T-helper 17 cell (primary cell): ENCODE measurements at regions not wholly inside any gene's neighbourhood (a gene's known extent, or its start where the extent isn't known, plus 50 kb on each side); places are given as distances from the start of the nearest gene placed in this dataset.
"Not testable (repeated sequence)": the region's sequence is repeated elsewhere in the genome, so short reads cannot be mapped to it uniquely, and the experiment has no call there.

Experiments used
- ATAC-seq: fragments of 150-1000 bp; cut with Tn5 transposase; 2 replicates; pipeline ENCODE4 v1.10.0; 2021; ENCODE audit warnings: mild to moderate bottlenecking, moderate library complexity
- DNase-seq, 3 donors: peaks; one replicate each; pipeline versions ENCODE4 v3.0.0 to v3.0.0-alpha.2; 2020 to 2021
- H3K9me3 ChIP-seq: one replicate; pipeline ENCODE4 v1.7.0; 2013; ENCODE audit warnings: low read length, mild to moderate bottlenecking; ENCODE audit not compliant: control insufficient read depth, poor library complexity, severe bottlenecking
- H3K27ac Mint-ChIP-seq: one replicate; pipeline ENCODE4 v1.8.0; 2022; ENCODE audit warnings: mild to moderate bottlenecking, moderate library complexity, mixed read lengths
- H3K27me3 Mint-ChIP-seq: one replicate; pipeline ENCODE4 v1.8.0; 2022; ENCODE audit warnings: mixed read lengths
- H3K36me3 Mint-ChIP-seq: one replicate; pipeline ENCODE4 v1.8.0; 2022; ENCODE audit warnings: low read depth, mixed read lengths
- H3K4me1 Mint-ChIP-seq: one replicate; pipeline ENCODE4 v1.8.0; 2022; ENCODE audit warnings: mild to moderate bottlenecking, mixed read lengths
- H3K4me3 Mint-ChIP-seq: one replicate; pipeline ENCODE4 v1.8.0; 2022; ENCODE audit warnings: mild to moderate bottlenecking, moderate library complexity, mixed read lengths

DNA sequence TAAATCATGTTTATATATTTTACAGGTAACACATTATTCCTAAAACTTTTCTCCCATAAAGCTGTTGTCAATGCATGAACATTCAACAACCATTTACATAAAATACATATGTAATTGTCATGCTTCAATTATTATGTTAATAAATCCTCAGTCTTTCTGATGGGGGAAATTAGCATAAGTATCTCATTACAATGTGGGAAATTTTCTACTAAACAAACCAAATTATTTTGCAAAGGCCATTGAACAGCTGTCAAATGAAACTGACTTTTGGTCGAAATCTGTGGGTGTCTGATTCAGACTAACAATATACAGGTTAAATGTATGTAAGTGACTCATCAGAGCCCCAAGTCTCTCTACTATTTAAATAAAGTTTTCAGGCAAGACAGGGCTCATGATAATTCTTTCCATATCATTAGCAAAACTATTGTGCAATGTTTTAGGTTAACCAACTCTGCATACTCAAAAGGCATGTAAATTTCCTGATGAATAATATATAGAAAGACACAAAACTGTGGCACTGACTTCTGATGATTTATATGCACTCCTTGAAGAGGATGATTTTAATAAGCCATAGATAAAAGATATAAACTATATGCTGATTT lies 795.3 kb upstream of the AADAT start:
- DNase-seq (no peak), ATAC-seq (no peak)
- Mint-ChIP-seq H3K4me1 (no peaks in the 10 kb centered on the region), H3K27ac (no peak overlapping the region), H3K4me3 (no peak overlapping the region), H3K27me3 (no peaks in the 10 kb centered on the region), H3K36me3 (no peaks in the 10 kb centered on the region)
- no peaks in the 10 kb centered on the region for H3K9me3 ChIP-seq

DNA sequence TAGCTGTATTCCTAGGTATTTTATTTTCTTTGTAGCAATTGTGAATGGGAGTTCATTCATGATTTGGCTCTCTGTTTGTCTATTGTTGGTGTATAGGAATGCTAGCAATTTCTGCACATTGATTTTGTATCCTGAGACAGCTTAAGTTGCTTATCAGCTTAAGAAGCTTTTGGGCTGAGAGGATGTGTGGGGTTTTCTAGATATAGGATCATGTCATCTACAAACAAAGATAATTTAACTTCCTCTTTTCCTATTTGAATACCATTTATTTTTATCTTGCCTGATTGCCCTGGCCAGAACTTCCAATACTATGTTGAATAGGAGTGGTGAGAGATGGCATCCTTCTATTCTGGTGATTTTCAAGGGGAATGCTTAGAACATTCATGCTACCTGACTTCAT lies 791.9 kb upstream of the AADAT start:
- H3K27ac Mint-ChIP-seq, H3K4me3 Mint-ChIP-seq, DNase-seq, H3K27me3 Mint-ChIP-seq, ATAC-seq, H3K4me1 Mint-ChIP-seq, H3K9me3 ChIP-seq, H3K36me3 Mint-ChIP-seq: not testable (repeated sequence)

DNA sequence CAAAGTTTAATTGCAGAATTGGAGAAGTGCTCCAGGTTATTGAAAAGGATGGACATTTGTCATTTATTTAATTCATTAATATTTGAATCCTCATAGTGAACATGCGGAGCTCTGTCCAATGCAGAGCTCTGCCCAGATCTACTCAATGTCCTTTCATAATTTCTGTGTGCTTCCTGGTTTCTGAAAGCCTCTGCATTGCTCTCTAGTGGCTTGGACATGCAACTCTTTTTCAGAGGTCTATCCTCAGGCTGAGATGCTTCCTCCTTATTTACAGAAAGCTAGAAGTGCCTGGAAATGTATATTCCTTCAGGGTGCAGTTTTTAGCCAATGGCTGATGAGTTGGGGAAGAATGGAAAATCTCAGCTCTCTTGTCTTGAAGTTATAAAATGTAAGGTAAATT lies 786.1 kb upstream of the AADAT start:
- Mint-ChIP-seq H3K27me3 (no peaks in the 10 kb centered on the region), H3K4me1 (no peaks in the 10 kb centered on the region), H3K4me3 (no peak overlapping the region), H3K36me3 (no peaks in the 10 kb centered on the region), H3K27ac (no peak overlapping the region)
- H3K9me3 ChIP-seq: no peaks in the 10 kb centered on the region
- no peak for DNase-seq
- no peak for ATAC-seq

DNA sequence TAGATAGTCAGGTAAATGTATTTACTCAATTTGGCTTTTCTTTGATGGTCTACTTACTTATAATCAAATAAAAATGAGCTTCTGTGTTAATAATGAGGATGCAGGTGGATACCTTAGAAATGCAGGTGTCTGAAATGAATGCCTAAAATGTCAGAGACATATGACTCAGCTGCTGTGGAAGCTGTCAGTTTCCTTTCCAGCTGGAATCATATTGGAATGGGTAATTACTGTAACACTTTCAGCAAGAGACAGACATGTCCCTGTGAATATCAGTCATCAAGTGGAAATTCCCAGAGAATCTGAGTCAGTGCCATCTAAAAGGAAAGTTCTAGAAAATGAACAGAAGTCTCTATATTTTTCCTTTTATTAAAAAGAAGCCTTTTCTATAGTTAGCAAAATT lies 783.0 kb upstream of the AADAT start:
- ATAC-seq: no peak
- H3K4me3 Mint-ChIP-seq: no peak overlapping the region
- no peak overlapping the region for H3K27ac Mint-ChIP-seq
- H3K27me3 Mint-ChIP-seq: no peaks in the 10 kb centered on the region
- no peak for DNase-seq
- no peaks in the 10 kb centered on the region for H3K4me1 Mint-ChIP-seq
- H3K36me3 Mint-ChIP-seq: no peaks in the 10 kb centered on the region
- H3K9me3 ChIP-seq: no peaks in the 10 kb centered on the region

DNA sequence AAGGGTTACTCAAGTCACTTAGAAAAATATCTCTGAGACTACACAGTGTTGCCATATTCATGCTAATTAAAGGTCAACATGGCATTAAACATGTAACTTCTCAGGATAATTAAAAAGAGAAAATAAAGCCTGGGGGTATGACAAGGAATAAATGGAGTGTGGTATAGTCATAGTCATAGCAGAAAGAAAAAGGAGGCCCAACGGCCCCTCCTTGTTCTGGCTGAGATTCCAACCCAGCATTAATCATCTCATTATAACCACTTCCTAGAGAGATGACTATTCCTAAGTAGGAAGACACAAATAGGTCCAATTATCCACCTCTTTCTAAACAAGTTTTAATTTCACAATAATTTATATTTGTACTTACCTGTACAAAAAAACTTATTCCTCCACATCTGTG lies 778.4 kb upstream of the AADAT start:
- Mint-ChIP-seq H3K4me1 (no peaks in the 10 kb centered on the region), H3K27me3 (no peaks in the 10 kb centered on the region), H3K27ac (no peak overlapping the region), H3K4me3 (no peak overlapping the region), H3K36me3 (no peaks in the 10 kb centered on the region)
- H3K9me3 ChIP-seq: no peaks in the 10 kb centered on the region
- ATAC-seq (no peak), DNase-seq (no peak)

DNA sequence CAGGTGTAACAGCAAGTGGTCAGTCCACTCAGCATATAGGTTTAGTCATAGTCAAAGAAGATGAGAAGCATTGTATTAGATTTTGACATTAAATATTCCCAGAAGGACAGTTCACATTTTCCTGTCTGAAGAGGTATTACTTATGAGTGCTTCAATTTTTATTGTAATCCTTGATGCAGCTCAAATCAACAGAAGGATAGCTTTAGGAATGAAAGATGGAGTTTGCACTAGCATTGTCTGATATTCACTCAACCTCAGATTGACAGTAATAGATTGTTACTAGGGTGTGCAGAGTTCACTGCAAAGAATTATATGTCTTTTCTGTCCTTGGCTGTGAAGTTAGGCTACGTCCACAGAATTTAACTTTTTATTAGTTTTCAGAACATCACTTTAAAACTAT lies 764.3 kb upstream of the AADAT start:
- H3K27me3 Mint-ChIP-seq: no peaks in the 10 kb centered on the region
- H3K9me3 ChIP-seq: peaks cover 2% of the 10 kb centered on the region
- no peaks in the 10 kb centered on the region for H3K4me1 Mint-ChIP-seq
- no peak overlapping the region for H3K4me3 Mint-ChIP-seq
- no peaks in the 10 kb centered on the region for H3K36me3 Mint-ChIP-seq
- no peak overlapping the region for H3K27ac Mint-ChIP-seq
- ATAC-seq (no peak), DNase-seq (no peak)

DNA sequence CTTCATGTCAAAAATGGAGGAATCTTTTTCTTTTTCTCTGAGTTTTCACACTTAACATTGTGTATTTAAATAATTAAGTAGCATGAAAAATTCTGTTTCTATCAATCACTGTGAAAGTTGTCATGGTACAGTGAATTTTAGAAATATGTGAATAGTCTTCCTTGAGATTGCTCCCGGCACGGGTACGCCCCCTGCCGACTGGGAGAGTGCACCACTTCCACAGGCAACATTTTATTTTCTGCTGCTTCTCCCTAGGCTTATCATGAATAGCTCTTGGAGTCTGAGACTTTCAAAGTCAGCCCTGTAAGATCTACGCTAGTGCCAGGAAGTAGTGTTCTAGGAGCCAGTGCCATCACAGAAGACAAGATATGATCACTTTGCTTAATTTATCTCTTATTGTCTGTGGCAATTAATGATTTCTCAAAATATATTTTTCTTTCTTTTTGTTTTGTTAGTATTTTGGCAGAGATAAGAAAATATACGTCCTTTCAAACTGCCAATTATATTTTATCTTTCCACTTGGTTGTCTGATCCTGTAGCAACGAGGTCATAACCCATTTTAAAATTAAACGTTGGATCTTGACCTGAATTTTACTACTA lies 763.8 kb upstream of the AADAT start:
- DNase-seq: no peak

DNA sequence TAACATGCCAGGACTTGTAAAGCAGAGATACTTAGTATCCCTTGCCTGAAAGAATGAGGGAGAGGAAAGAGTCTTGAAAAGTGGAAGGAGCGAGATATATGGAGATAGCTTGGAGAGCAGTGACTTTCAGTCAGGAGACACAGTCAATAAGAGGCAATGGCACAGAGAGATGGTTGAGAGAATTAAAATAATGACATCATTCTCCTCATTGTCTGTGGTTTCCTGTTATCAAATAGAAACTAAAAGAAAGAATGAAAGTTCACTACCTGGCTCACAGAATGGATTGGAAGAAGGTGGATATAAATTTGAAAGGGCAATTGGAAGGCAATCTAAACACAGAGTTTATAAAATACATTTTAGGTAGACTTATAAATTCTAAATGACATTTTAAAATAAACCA lies 760.2 kb upstream of the AADAT start:
- H3K27me3 Mint-ChIP-seq: no peaks in the 10 kb centered on the region
- H3K36me3 Mint-ChIP-seq: no peaks in the 10 kb centered on the region
- ATAC-seq (no peak), DNase-seq (no peak)
- H3K9me3 ChIP-seq: peaks cover 2% of the 10 kb centered on the region
- no peaks in the 10 kb centered on the region for H3K4me1 Mint-ChIP-seq
- no peak overlapping the region for H3K4me3 Mint-ChIP-seq
- H3K27ac Mint-ChIP-seq: no peak overlapping the region

More for the DNA sequence above, 763.8 kb upstream of the AADAT start:
- Mint-ChIP-seq H3K27ac (no peak overlapping the region), H3K4me1 (no peaks in the 10 kb centered on the region), H3K27me3 (no peaks in the 10 kb centered on the region), H3K36me3 (no peaks in the 10 kb centered on the region), H3K4me3 (no peak overlapping the region)
- ATAC-seq: no peak
- H3K9me3 ChIP-seq: peaks cover 2% of the 10 kb centered on the region

DNA sequence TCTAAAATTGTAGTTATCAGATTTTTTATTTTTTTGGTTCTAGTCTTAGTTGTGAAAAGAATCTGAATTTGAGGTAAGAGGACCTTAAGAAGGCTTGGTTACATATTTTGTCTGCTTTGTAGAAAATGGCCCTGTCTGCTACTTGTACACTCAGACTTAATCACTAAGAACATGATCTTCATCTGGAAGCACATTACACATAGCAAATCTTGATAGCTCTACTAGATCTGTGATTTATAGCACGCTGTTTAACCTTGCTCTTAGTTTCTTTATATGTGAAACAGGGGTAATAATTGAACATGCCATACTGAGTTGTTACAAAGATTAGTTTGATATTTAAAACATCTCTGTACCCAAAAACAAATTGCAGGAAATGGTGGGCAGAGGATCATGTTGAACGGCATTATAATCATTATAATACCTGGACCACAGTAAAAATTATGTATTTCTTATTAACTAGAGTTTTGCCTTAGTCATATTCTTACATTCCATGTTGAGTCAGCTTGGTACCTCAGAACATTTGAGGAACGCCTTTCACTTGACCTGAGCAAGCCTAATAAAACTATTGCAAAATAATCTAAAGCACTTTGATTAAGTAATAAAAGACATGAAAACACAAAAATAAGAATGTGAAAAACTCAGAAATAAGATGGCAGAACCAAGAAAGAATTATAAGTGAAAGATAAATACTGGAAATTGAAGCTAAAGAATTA lies 738.0 kb upstream of the AADAT start:
- no peak for DNase-seq
- H3K4me1 Mint-ChIP-seq: no peaks in the 10 kb centered on the region
- no peaks in the 10 kb centered on the region for H3K27me3 Mint-ChIP-seq
- no peak overlapping the region for H3K4me3 Mint-ChIP-seq
- H3K36me3 Mint-ChIP-seq: no peaks in the 10 kb centered on the region
- no peak overlapping the region for H3K27ac Mint-ChIP-seq
- no peaks in the 10 kb centered on the region for H3K9me3 ChIP-seq
- ATAC-seq: no peak

DNA sequence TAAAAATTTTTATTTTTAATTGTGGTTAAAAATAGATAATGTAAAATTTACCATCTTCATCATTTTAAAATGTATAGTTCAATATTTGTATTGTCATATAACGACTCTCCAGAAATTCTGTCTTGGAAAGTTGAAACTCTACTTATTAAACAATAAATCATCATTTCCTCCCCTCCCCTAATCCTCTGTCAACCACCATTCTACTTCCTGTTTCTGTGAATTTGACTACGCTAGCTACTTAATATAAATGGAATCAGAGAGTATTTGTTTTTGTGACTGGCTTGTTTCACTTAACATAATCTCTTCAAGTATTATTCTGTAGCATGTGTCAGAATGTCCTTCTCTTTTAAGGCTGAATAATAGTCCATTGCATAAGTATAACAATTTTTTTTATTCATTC lies 729.0 kb upstream of the AADAT start:
- H3K27me3 Mint-ChIP-seq: no peaks in the 10 kb centered on the region
- H3K4me3 Mint-ChIP-seq: no peak overlapping the region
- no peak for ATAC-seq
- no peaks in the 10 kb centered on the region for H3K36me3 Mint-ChIP-seq
- H3K27ac Mint-ChIP-seq: no peak overlapping the region
- no peaks in the 10 kb centered on the region for H3K4me1 Mint-ChIP-seq
- H3K9me3 ChIP-seq: no peaks in the 10 kb centered on the region
- DNase-seq: no peak

DNA sequence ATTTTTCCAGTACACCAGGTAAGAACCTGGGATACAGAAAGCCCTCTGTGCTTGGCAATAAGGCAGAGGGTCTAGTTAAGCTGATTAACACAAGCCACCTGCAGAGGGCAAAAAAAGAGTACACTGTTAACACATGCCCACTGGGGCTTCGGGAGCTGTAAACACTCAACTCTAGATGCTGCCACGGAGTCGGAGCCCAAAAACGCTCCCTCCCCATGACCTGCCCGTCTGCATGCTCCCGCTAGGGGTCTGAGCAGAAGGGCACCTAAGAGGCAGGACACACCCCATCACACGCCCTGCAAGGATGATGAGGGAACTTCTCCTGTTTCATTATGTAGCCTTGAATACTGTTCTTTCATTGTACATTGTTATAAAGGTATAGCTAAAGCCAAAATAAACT lies 715.6 kb upstream of the AADAT start:
- ATAC-seq: no peak
- H3K9me3 ChIP-seq: peaks cover 2% of the 10 kb centered on the region

DNA sequence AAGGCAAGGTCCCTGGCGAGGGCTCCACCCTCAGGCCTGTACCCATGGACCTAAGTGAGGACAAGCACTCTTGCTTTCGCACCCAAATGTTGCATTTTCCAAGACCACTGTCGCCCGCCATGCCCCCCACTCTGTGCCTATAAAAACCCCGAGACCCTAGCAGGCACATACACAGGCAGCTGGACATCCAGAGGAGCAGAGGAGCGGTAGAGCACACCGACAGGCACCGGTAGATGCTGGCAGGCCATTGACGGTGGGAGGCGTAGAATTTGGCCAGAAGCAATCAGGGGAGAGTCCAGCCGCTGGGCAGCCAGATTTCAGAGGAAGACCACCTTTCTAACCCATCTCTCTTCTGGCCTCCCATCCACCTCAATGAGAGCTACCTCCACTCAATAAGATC lies 715.2 kb upstream of the AADAT start:
- no peak for DNase-seq
- Mint-ChIP-seq H3K4me1 (no peaks in the 10 kb centered on the region), H3K27me3 (no peaks in the 10 kb centered on the region), H3K4me3 (no peak overlapping the region), H3K27ac (no peak overlapping the region), H3K36me3 (no peaks in the 10 kb centered on the region)
- peaks cover 2% of the 10 kb centered on the region for H3K9me3 ChIP-seq
- no peak for ATAC-seq

More for the DNA sequence above, 715.6 kb upstream of the AADAT start:
- no peaks in the 10 kb centered on the region for H3K36me3 Mint-ChIP-seq
- no peak for DNase-seq
- no peak overlapping the region for H3K27ac Mint-ChIP-seq
- no peaks in the 10 kb centered on the region for H3K4me1 Mint-ChIP-seq
- H3K27me3 Mint-ChIP-seq: no peaks in the 10 kb centered on the region
- no peak overlapping the region for H3K4me3 Mint-ChIP-seq

DNA sequence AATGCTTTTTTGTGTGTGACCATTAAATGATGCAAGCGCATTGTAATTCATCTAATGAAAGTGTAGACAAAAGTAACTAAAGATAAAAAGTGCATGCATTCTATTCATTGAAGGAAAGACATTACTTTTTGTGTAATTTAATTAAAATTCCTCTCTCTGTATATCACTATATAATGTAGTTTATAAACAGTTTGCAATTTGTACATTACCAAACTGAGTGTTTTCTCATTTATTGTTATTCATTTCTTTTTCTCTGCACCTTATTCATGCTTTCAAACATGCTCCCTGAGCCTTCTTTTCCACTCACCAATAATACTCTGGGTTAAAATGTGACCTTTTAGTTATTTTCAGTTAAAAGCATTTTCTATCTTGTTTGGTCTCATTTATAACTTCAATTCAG lies 713.7 kb upstream of the AADAT start:
- Mint-ChIP-seq H3K4me3 (no peak overlapping the region), H3K27me3 (no peaks in the 10 kb centered on the region), H3K27ac (no peak overlapping the region), H3K4me1 (no peaks in the 10 kb centered on the region), H3K36me3 (no peaks in the 10 kb centered on the region)
- H3K9me3 ChIP-seq: peaks cover 2% of the 10 kb centered on the region
- DNase-seq (no peak), ATAC-seq (no peak)

DNA sequence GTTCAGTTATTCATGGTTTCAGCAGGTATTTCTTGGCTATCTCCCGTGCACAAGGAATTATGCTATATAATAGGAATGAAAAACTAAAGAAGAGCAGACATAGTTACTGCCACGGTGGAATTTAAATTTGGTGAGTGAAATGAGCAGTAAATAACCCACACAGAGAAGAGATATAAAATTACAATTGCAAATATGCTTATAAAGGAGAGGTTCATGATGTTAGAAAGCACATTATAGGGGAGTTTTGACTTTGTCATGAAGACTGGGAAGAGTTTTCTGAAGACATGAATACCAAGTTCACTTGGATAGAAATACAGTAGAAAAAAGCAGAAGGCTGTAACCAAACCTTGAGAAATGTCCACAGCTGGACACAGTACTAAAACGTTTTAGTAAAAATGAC lies 712.0 kb upstream of the AADAT start:
- H3K27ac Mint-ChIP-seq: no peak overlapping the region
- no peak for DNase-seq
- H3K4me1 Mint-ChIP-seq: no peaks in the 10 kb centered on the region
- H3K9me3 ChIP-seq: no peaks in the 10 kb centered on the region
- no peak overlapping the region for H3K4me3 Mint-ChIP-seq
- H3K36me3 Mint-ChIP-seq: no peaks in the 10 kb centered on the region
- no peaks in the 10 kb centered on the region for H3K27me3 Mint-ChIP-seq
- ATAC-seq: no peak
